GM23338 (cell line): ENCODE measurements at regions not wholly inside any gene's neighbourhood (a gene's known extent, or its start where the extent isn't known, plus 50 kb on each side); places are given as distances from the start of the nearest gene placed in this dataset.

ENCODE experiments used
- CREB1 ChIP-seq: fragments of 250-450 bp; sonication (Bioruptor Pico); IDR thresholded peaks from 2 replicates; pipeline ENCODE4 v1.5.0; 2020; ENCODE audit warnings: low read depth, mild to moderate bottlenecking, moderate library complexity
- CTCF ChIP-seq, 2 experiments: fragments of 200-600 bp in 1 of 2; sonication (generic) in 1 of 2; conservative IDR thresholded peaks; 2 replicates each; pipeline versions ENCODE4 v1.5.1 to v1.6.1; 2016 to 2017; ENCODE audit warnings: antibody characterized with exemption in 2 of 2, low read depth in 2 of 2, mild to moderate bottlenecking in 2 of 2, moderate library complexity in 1 of 2
- EZH2 ChIP-seq: fragments of 200-600 bp; sonication (generic); IDR thresholded peaks from one replicate; pipeline ENCODE4 v1.8.0; 2017; ENCODE audit warnings: antibody characterized with exemption, mild to moderate bottlenecking, low read depth; ENCODE audit not compliant: unreplicated experiment
- EZH2phosphoT487 ChIP-seq: fragments of 200-600 bp; sonication (generic); IDR thresholded peaks from one replicate; pipeline ENCODE4 v1.8.1; 2018; ENCODE audit warnings: antibody characterized with exemption; ENCODE audit not compliant: unreplicated experiment
- JUNB ChIP-seq: IDR thresholded peaks from one replicate; pipeline ENCODE4 v1.6.1; 2016; ENCODE audit warnings: antibody characterized with exemption; ENCODE audit not compliant: unreplicated experiment
- NANOG ChIP-seq: IDR thresholded peaks from 2 replicates; pipeline ENCODE4 v1.6.1; 2016; ENCODE audit warnings: antibody characterized with exemption, borderline replicate concordance
- POLR2AphosphoS5 ChIP-seq: IDR thresholded peaks from 2 replicates; pipeline ENCODE4 v1.6.1; 2016; ENCODE audit warnings: antibody characterized with exemption, low read depth
- REST ChIP-seq: IDR thresholded peaks from one replicate; pipeline ENCODE4 v1.6.1; 2018; ENCODE audit warnings: antibody characterized with exemption; ENCODE audit not compliant: unreplicated experiment
- STAT1 ChIP-seq: IDR thresholded peaks from one replicate; pipeline ENCODE4 v1.6.1; 2016; ENCODE audit warnings: antibody characterized with exemption; ENCODE audit not compliant: unreplicated experiment
- ZNF114 ChIP-seq: fragments of 250-450 bp; sonication (Bioruptor Pico); IDR thresholded peaks from 2 replicates; pipeline ENCODE4 v1.5.0; 2020; ENCODE audit warnings: mild to moderate bottlenecking, moderate library complexity
- TF ChIP-seq, protein P1 (sequence below): IDR thresholded peaks from 2 replicates; pipeline ENCODE4 v1.6.1; 2016; ENCODE audit warnings: antibody characterized with exemption
- TF ChIP-seq, protein P2 (sequence below): fragments of 250-450 bp; sonication (Bioruptor Pico); IDR thresholded peaks from 2 replicates; pipeline ENCODE4 v1.5.0; 2020; ENCODE audit warnings: mild to moderate bottlenecking, moderate library complexity

DNA sequence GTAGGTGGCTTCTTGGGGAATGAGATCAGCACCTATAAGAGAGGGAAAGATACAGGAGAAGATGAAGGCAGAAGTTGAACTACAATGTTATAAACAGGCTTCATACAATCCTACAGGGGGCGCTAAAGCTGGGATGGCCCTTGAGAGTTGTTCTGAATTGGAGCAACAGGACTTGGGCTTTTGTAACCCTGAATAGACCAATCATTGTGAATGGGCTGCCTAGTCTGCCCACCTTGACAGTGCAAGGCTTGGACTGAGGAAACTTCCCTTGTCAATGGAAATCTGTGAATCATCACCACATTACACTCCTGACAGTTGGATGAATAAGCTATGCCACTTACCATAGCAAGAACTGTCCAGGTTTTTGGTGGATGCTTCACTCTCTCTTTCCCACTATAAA lies 306.1 kb downstream of the KCNC2 start:
- TF ChIP-seq CTCF (conservative IDR thresholded peaks at IDR 0.05; ENCODE audit: low read depth in 2 of 2) = peak; percentile 78 to 80
- TF ChIP-seq CREB1 (CRISPR knock-in tag) = no peak
- no peak for TF ChIP-seq REST
- no peak for TF ChIP-seq EZH2
- no peak for TF ChIP-seq ZNF114
- no peak for TF ChIP-seq EZH2phosphoT487
- TF ChIP-seq POLR2AphosphoS5 = no peak
- TF ChIP-seq, protein P1, sequence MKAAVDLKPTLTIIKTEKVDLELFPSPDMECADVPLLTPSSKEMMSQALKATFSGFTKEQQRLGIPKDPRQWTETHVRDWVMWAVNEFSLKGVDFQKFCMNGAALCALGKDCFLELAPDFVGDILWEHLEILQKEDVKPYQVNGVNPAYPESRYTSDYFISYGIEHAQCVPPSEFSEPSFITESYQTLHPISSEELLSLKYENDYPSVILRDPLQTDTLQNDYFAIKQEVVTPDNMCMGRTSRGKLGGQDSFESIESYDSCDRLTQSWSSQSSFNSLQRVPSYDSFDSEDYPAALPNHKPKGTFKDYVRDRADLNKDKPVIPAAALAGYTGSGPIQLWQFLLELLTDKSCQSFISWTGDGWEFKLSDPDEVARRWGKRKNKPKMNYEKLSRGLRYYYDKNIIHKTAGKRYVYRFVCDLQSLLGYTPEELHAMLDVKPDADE = no peak
- TF ChIP-seq JUNB = no peak
- no peak for TF ChIP-seq STAT1
- TF ChIP-seq NANOG = no peak
- TF ChIP-seq, protein P2, sequence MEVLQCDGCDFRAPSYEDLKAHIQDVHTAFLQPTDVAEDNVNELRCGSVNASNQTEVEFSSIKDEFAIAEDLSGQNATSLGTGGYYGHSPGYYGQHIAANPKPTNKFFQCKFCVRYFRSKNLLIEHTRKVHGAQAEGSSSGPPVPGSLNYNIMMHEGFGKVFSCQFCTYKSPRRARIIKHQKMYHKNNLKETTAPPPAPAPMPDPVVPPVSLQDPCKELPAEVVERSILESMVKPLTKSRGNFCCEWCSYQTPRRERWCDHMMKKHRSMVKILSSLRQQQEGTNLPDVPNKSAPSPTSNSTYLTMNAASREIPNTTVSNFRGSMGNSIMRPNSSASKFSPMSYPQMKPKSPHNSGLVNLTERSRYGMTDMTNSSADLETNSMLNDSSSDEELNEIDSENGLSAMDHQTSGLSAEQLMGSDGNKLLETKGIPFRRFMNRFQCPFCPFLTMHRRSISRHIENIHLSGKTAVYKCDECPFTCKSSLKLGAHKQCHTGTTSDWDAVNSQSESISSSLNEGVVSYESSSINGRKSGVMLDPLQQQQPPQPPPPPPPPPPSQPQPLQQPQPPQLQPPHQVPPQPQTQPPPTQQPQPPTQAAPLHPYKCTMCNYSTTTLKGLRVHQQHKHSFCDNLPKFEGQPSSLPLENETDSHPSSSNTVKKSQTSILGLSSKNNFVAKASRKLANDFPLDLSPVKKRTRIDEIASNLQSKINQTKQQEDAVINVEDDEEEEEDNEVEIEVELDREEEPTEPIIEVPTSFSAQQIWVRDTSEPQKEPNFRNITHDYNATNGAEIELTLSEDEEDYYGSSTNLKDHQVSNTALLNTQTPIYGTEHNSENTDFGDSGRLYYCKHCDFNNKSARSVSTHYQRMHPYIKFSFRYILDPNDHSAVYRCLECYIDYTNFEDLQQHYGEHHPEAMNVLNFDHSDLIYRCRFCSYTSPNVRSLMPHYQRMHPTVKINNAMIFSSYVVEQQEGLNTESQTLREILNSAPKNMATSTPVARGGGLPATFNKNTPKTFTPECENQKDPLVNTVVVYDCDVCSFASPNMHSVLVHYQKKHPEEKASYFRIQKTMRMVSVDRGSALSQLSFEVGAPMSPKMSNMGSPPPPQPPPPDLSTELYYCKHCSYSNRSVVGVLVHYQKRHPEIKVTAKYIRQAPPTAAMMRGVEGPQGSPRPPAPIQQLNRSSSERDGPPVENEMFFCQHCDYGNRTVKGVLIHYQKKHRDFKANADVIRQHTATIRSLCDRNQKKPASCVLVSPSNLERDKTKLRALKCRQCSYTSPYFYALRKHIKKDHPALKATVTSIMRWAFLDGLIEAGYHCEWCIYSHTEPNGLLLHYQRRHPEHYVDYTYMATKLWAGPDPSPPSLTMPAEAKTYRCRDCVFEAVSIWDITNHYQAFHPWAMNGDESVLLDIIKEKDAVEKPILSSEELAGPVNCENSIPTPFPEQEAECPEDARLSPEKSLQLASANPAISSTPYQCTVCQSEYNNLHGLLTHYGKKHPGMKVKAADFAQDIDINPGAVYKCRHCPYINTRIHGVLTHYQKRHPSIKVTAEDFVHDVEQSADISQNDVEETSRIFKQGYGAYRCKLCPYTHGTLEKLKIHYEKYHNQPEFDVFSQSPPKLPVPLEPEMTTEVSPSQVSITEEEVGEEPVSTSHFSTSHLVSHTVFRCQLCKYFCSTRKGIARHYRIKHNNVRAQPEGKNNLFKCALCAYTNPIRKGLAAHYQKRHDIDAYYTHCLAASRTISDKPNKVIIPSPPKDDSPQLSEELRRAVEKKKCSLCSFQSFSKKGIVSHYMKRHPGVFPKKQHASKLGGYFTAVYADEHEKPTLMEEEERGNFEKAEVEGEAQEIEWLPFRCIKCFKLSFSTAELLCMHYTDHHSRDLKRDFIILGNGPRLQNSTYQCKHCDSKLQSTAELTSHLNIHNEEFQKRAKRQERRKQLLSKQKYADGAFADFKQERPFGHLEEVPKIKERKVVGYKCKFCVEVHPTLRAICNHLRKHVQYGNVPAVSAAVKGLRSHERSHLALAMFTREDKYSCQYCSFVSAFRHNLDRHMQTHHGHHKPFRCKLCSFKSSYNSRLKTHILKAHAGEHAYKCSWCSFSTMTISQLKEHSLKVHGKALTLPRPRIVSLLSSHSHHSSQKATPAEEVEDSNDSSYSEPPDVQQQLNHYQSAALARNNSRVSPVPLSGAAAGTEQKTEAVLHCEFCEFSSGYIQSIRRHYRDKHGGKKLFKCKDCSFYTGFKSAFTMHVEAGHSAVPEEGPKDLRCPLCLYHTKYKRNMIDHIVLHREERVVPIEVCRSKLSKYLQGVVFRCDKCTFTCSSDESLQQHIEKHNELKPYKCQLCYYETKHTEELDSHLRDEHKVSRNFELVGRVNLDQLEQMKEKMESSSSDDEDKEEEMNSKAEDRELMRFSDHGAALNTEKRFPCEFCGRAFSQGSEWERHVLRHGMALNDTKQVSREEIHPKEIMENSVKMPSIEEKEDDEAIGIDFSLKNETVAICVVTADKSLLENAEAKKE (CRISPR knock-in tag) = no peak
